KMS-11 (cell line): ENCODE measurements at regions not wholly inside any gene's neighbourhood (a gene's known extent, or its start where the extent isn't known, plus 50 kb on each side); places are given as distances from the start of the nearest gene placed in this dataset.

ENCODE experiments used
- H2AFZ ChIP-seq: fragments of 200-600 bp; sonication (generic); 2 replicates; pipeline ENCODE4 v1.6.1; 2016; ENCODE audit warnings: antibody characterized with exemption, mixed run types, low read depth
- H3K27ac ChIP-seq: fragments of 200-600 bp; sonication (generic); 2 replicates; pipeline ENCODE4 v1.6.1; 2016; ENCODE audit warnings: mild to moderate bottlenecking, mixed run types
- H3K27me3 ChIP-seq: fragments of 200-600 bp; sonication (generic); 2 replicates; pipeline ENCODE4 v1.6.1; 2017; ENCODE audit warnings: mild to moderate bottlenecking, low read depth, mixed run types, moderate library complexity; ENCODE audit not compliant: insufficient read depth
- H3K36me3 ChIP-seq: fragments of 200-600 bp; sonication (generic); 2 replicates; pipeline ENCODE4 v1.6.1; 2017; ENCODE audit warnings: mild to moderate bottlenecking, mixed run types; ENCODE audit not compliant: insufficient read depth
- H3K4me1 ChIP-seq: fragments of 200-600 bp; sonication (generic); 2 replicates; pipeline ENCODE4 v1.6.1; 2016; ENCODE audit warnings: mild to moderate bottlenecking, low read depth, mixed run types; ENCODE audit not compliant: poor library complexity, severe bottlenecking
- H3K4me2 ChIP-seq: fragments of 200-600 bp; sonication (generic); 2 replicates; pipeline ENCODE4 v1.7.0; 2016; ENCODE audit warnings: mild to moderate bottlenecking, mixed run types
- H3K4me3 ChIP-seq: fragments of 200-600 bp; sonication (generic); IDR thresholded peaks from 2 replicates; pipeline ENCODE4 v1.6.1; 2017; ENCODE audit warnings: low read depth, low read length, mixed read lengths; ENCODE audit not compliant: insufficient read depth
- H3K79me2 ChIP-seq: fragments of 200-600 bp; sonication (generic); 2 replicates; pipeline ENCODE4 v1.6.1; 2016; ENCODE audit warnings: low read depth, mixed run types; ENCODE audit not compliant: insufficient read depth
- H3K9ac ChIP-seq: fragments of 200-600 bp; sonication (generic); 2 replicates; pipeline ENCODE4 v1.6.1; 2016; ENCODE audit warnings: mild to moderate bottlenecking, mixed run types
- H4K20me1 ChIP-seq: fragments of 200-600 bp; sonication (generic); 2 replicates; pipeline ENCODE4 v1.6.1; 2016; ENCODE audit warnings: mild to moderate bottlenecking, mixed run types; ENCODE audit not compliant: insufficient read depth
- CTCF ChIP-seq: fragments of 200-600 bp; sonication (generic); conservative IDR thresholded peaks from 2 replicates; pipeline ENCODE4 v1.6.1; 2017; ENCODE audit warnings: low read depth, mild to moderate bottlenecking, antibody characterized with exemption, low read length, moderate library complexity, mixed read lengths

GRCh38 chr6:33935439-33936080 is 131.8 kb upstream of the MLN start:
- peaks cover 82% of the 10 kb centered on the region for H3K27me3 ChIP-seq
- H3K9ac ChIP-seq, result no peak overlapping the region
- no peaks in the 10 kb centered on the region for H3K79me2 ChIP-seq
- H3K4me1 ChIP-seq, result no peaks in the 10 kb centered on the region
- H2AFZ ChIP-seq, result no peak overlapping the region
- H3K36me3 ChIP-seq, result no peaks in the 10 kb centered on the region
- H3K4me2 ChIP-seq, result no peak overlapping the region
- no peak for TF ChIP-seq CTCF
- H3K27ac ChIP-seq, result no peak overlapping the region
- no peak overlapping the region for H3K4me3 ChIP-seq
- H4K20me1 ChIP-seq, result no peaks in the 10 kb centered on the region

GRCh38 chr6:33934731-33935270 is 131.0 kb upstream of the MLN start:
- Histone ChIP-seq H3K79me2 (no peaks in the 10 kb centered on the region), H3K36me3 (no peaks in the 10 kb centered on the region), H3K4me3 (no peak overlapping the region), H3K27ac (no peak overlapping the region), H2AFZ (no peak overlapping the region), H3K4me1 (no peaks in the 10 kb centered on the region), H4K20me1 (no peaks in the 10 kb centered on the region), H3K27me3 (peaks cover 82% of the 10 kb centered on the region), H3K9ac (no peak overlapping the region), H3K4me2 (no peak overlapping the region)
- TF ChIP-seq CTCF, result no peak

GRCh38 chr6:33933101-33933500 is 129.3 kb upstream of the MLN start:
- Histone ChIP-seq H3K79me2 (no peaks in the 10 kb centered on the region), H3K27me3 (peaks cover 76% of the 10 kb centered on the region), H3K4me1 (no peaks in the 10 kb centered on the region), H4K20me1 (no peaks in the 10 kb centered on the region), H3K36me3 (no peaks in the 10 kb centered on the region), H3K4me2 (no peak overlapping the region), H3K27ac (no peak overlapping the region), H2AFZ (no peak overlapping the region), H3K4me3 (no peak overlapping the region), H3K9ac (no peak overlapping the region)
- no peak for TF ChIP-seq CTCF

- no peak overlapping the region for H2AFZ ChIP-seq
- no peaks in the 10 kb centered on the region for H3K36me3 ChIP-seq
- H3K27me3 ChIP-seq, result peaks cover 77% of the 10 kb centered on the region; the same call in 1 of the 2 replicates
- H3K79me2 ChIP-seq, result no peaks in the 10 kb centered on the region
- H3K4me2 ChIP-seq, result no peak overlapping the region
- TF ChIP-seq CTCF, result no peak
- no peak overlapping the region for H3K27ac ChIP-seq
- H3K9ac ChIP-seq, result no peak overlapping the region
- no peak overlapping the region for H3K4me3 ChIP-seq
- H3K4me1 ChIP-seq, result no peaks in the 10 kb centered on the region
- no peaks in the 10 kb centered on the region for H4K20me1 ChIP-seq
Observed at GRCh38 chr6:33931799-33932198, 128.0 kb upstream of the MLN start.
